GM23338 (cell line): ENCODE measurements at regions not wholly inside any gene's neighbourhood (a gene's known extent, or its start where the extent isn't known, plus 50 kb on each side); places are given as distances from the start of the nearest gene placed in this dataset.

Experiments
- ATAC-seq: fragments of 200-7000 bp; cut with Tn5 transposase; 3 replicates; pipeline ENCODE4 v1.9.1; 2020
- DNase-seq: peaks from one replicate; pipeline ENCODE4 v3.0.0-alpha.2; 2015; ENCODE audit warnings: low spot score
- H2AFZ ChIP-seq: fragments of 200-600 bp; sonication (generic); 2 replicates; pipeline ENCODE4 v1.8.0; 2016; ENCODE audit warnings: antibody characterized with exemption, mild to moderate bottlenecking, moderate library complexity
- H3F3A ChIP-seq: fragments of 200-600 bp; sonication (generic); replicated peaks from 2 replicates; pipeline ENCODE4 v1.8.0; 2017; ENCODE audit warnings: antibody characterized with exemption, mixed run types, low read depth
- H3K27ac ChIP-seq: fragments of 200-600 bp; sonication (generic); 2 replicates; pipeline ENCODE4 v1.6.1; 2016; ENCODE audit warnings: low read depth
- H3K27me3 ChIP-seq: fragments of 200-600 bp; sonication (generic); 2 replicates; pipeline ENCODE4 v1.8.0; 2016; ENCODE audit warnings: mild to moderate bottlenecking, mixed run types, moderate library complexity; ENCODE audit not compliant: insufficient read depth
- H3K36me3 ChIP-seq: fragments of 200-600 bp; sonication (generic); 2 replicates; pipeline ENCODE4 v1.8.0; 2016; ENCODE audit warnings: mild to moderate bottlenecking; ENCODE audit not compliant: insufficient read depth
- H3K4me1 ChIP-seq: fragments of 200-600 bp; sonication (generic); 2 replicates; pipeline ENCODE4 v1.8.0; 2016; ENCODE audit warnings: mild to moderate bottlenecking, moderate library complexity; ENCODE audit not compliant: insufficient read depth
- H3K4me2 ChIP-seq: fragments of 200-600 bp; sonication (generic); 2 replicates; pipeline ENCODE4 v1.7.1; 2017; ENCODE audit warnings: mixed run types
- H3K4me3 ChIP-seq: fragments of 200-600 bp; sonication (generic); 2 replicates; pipeline ENCODE4 v1.6.1; 2016; ENCODE audit warnings: mixed run types
- H3K79me2 ChIP-seq: fragments of 200-600 bp; sonication (generic); replicated peaks from 2 replicates; pipeline ENCODE4 v1.8.0; 2017; ENCODE audit warnings: mild to moderate bottlenecking; ENCODE audit not compliant: insufficient read depth
- H3K9me2 ChIP-seq: fragments of 200-600 bp; sonication (generic); 2 replicates; pipeline ENCODE4 v1.8.0; 2017; ENCODE audit not compliant: insufficient read depth
- H4K20me1 ChIP-seq: fragments of 200-600 bp; sonication (generic); replicated peaks from 2 replicates; pipeline ENCODE4 v1.8.0; 2017; ENCODE audit warnings: mild to moderate bottlenecking; ENCODE audit not compliant: insufficient read depth
- H3K27ac Mint-ChIP-seq: 2 replicates; pipeline ENCODE4 v1.8.0; 2020; ENCODE audit warnings: inconsistent platforms, mild to moderate bottlenecking, moderate library complexity, mixed read lengths
- H3K27me3 Mint-ChIP-seq: 3 replicates; pipeline ENCODE4 v1.8.0; 2022; ENCODE audit warnings: low read depth, mild to moderate bottlenecking, moderate library complexity, mixed read lengths, inconsistent platforms; ENCODE audit not compliant: insufficient read depth, poor library complexity
- H3K36me3 Mint-ChIP-seq: 3 replicates; pipeline ENCODE4 v1.8.0; 2021; ENCODE audit warnings: low read depth, mild to moderate bottlenecking, inconsistent platforms, moderate library complexity, mixed read lengths
- H3K4me1 Mint-ChIP-seq: 3 replicates; pipeline ENCODE4 v1.8.0; 2020; ENCODE audit warnings: mild to moderate bottlenecking, inconsistent platforms, mixed read lengths
- H3K4me3 Mint-ChIP-seq: 3 replicates; pipeline ENCODE4 v1.8.0; 2021; ENCODE audit warnings: moderate library complexity, mild to moderate bottlenecking, inconsistent platforms, mixed read lengths
- H3K9me3 Mint-ChIP-seq: 3 replicates; pipeline ENCODE4 v1.8.0; 2020; ENCODE audit warnings: moderate library complexity, mild to moderate bottlenecking, inconsistent platforms, mixed read lengths
- JUNB ChIP-seq: IDR thresholded peaks from one replicate; pipeline ENCODE4 v1.6.1; 2016; ENCODE audit warnings: antibody characterized with exemption; ENCODE audit not compliant: unreplicated experiment
- NANOG ChIP-seq: IDR thresholded peaks from 2 replicates; pipeline ENCODE4 v1.6.1; 2016; ENCODE audit warnings: antibody characterized with exemption, borderline replicate concordance
- ZNF114 ChIP-seq: fragments of 250-450 bp; sonication (Bioruptor Pico); IDR thresholded peaks from 2 replicates; pipeline ENCODE4 v1.5.0; 2020; ENCODE audit warnings: mild to moderate bottlenecking, moderate library complexity
- TF ChIP-seq, protein P1 (sequence below), 2 experiments: fragments of 200-600 bp in 1 of 2; sonication (generic) in 1 of 2; conservative IDR thresholded peaks; 2 replicates each; pipeline versions ENCODE4 v1.5.1 to v1.6.1; 2016 to 2017; ENCODE audit warnings: antibody characterized with exemption in 2 of 2, low read depth in 2 of 2, mild to moderate bottlenecking in 2 of 2, moderate library complexity in 1 of 2
- TF ChIP-seq, protein P2 (sequence below): fragments of 250-450 bp; sonication (Bioruptor Pico); IDR thresholded peaks from 2 replicates; pipeline ENCODE4 v1.5.0; 2020; ENCODE audit warnings: mild to moderate bottlenecking, moderate library complexity

DNA sequence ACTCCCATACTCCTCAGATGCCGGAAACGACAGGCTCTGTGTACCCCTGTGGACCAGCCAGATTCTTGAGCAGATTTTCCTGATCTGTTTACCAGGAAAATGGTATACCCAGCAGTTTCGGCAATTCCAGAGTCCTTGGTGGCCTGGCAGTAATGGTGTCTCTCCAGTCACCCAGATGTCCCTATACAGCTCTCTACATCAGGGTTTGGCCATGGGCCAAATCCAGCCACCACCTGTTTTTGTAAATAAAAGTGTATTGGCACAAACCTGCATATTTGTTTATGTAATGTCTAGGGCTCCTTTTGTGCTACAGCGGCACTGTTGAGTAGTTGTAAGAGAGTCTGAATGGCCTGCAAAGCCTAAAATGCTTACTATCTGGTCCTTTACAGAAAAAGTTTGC, 491.3 kb downstream of the RPS24 start:
- Histone ChIP-seq H3K27ac (no peak overlapping the region), H3K4me1 (peaks cover 8% of the 10 kb centered on the region), H3K9me2 (peaks cover 4% of the 10 kb centered on the region; the same call in 1 of the 2 replicates), H2AFZ (no peak overlapping the region), H3K4me3 (no peak overlapping the region), H3K36me3 (no peaks in the 10 kb centered on the region), H3K27me3 (no peaks in the 10 kb centered on the region), H3K4me2 (no peak overlapping the region), H4K20me1 (no peaks in the 10 kb centered on the region), H3K79me2 (no peaks in the 10 kb centered on the region), H3F3A (no peaks in the 10 kb centered on the region)
- no peaks in the 10 kb centered on the region for H3K9me3 Mint-ChIP-seq
- H3K4me1 Mint-ChIP-seq = peaks cover 19% of the 10 kb centered on the region
- no peaks in the 10 kb centered on the region for H3K36me3 Mint-ChIP-seq
- no peak overlapping the region for H3K4me3 Mint-ChIP-seq
- DNase-seq = no peak
- ATAC-seq = no peak
- H3K27ac Mint-ChIP-seq = no peak overlapping the region
- no peaks in the 10 kb centered on the region for H3K27me3 Mint-ChIP-seq
- TF ChIP-seq NANOG (no peak), ZNF114 (CRISPR knock-in tag) (no peak), JUNB (no peak)
- TF ChIP-seq, protein P1, sequence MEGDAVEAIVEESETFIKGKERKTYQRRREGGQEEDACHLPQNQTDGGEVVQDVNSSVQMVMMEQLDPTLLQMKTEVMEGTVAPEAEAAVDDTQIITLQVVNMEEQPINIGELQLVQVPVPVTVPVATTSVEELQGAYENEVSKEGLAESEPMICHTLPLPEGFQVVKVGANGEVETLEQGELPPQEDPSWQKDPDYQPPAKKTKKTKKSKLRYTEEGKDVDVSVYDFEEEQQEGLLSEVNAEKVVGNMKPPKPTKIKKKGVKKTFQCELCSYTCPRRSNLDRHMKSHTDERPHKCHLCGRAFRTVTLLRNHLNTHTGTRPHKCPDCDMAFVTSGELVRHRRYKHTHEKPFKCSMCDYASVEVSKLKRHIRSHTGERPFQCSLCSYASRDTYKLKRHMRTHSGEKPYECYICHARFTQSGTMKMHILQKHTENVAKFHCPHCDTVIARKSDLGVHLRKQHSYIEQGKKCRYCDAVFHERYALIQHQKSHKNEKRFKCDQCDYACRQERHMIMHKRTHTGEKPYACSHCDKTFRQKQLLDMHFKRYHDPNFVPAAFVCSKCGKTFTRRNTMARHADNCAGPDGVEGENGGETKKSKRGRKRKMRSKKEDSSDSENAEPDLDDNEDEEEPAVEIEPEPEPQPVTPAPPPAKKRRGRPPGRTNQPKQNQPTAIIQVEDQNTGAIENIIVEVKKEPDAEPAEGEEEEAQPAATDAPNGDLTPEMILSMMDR (conservative IDR thresholded peaks at IDR 0.05; ENCODE audit: low read depth in 2 of 2) = no peak
- TF ChIP-seq, protein P2, sequence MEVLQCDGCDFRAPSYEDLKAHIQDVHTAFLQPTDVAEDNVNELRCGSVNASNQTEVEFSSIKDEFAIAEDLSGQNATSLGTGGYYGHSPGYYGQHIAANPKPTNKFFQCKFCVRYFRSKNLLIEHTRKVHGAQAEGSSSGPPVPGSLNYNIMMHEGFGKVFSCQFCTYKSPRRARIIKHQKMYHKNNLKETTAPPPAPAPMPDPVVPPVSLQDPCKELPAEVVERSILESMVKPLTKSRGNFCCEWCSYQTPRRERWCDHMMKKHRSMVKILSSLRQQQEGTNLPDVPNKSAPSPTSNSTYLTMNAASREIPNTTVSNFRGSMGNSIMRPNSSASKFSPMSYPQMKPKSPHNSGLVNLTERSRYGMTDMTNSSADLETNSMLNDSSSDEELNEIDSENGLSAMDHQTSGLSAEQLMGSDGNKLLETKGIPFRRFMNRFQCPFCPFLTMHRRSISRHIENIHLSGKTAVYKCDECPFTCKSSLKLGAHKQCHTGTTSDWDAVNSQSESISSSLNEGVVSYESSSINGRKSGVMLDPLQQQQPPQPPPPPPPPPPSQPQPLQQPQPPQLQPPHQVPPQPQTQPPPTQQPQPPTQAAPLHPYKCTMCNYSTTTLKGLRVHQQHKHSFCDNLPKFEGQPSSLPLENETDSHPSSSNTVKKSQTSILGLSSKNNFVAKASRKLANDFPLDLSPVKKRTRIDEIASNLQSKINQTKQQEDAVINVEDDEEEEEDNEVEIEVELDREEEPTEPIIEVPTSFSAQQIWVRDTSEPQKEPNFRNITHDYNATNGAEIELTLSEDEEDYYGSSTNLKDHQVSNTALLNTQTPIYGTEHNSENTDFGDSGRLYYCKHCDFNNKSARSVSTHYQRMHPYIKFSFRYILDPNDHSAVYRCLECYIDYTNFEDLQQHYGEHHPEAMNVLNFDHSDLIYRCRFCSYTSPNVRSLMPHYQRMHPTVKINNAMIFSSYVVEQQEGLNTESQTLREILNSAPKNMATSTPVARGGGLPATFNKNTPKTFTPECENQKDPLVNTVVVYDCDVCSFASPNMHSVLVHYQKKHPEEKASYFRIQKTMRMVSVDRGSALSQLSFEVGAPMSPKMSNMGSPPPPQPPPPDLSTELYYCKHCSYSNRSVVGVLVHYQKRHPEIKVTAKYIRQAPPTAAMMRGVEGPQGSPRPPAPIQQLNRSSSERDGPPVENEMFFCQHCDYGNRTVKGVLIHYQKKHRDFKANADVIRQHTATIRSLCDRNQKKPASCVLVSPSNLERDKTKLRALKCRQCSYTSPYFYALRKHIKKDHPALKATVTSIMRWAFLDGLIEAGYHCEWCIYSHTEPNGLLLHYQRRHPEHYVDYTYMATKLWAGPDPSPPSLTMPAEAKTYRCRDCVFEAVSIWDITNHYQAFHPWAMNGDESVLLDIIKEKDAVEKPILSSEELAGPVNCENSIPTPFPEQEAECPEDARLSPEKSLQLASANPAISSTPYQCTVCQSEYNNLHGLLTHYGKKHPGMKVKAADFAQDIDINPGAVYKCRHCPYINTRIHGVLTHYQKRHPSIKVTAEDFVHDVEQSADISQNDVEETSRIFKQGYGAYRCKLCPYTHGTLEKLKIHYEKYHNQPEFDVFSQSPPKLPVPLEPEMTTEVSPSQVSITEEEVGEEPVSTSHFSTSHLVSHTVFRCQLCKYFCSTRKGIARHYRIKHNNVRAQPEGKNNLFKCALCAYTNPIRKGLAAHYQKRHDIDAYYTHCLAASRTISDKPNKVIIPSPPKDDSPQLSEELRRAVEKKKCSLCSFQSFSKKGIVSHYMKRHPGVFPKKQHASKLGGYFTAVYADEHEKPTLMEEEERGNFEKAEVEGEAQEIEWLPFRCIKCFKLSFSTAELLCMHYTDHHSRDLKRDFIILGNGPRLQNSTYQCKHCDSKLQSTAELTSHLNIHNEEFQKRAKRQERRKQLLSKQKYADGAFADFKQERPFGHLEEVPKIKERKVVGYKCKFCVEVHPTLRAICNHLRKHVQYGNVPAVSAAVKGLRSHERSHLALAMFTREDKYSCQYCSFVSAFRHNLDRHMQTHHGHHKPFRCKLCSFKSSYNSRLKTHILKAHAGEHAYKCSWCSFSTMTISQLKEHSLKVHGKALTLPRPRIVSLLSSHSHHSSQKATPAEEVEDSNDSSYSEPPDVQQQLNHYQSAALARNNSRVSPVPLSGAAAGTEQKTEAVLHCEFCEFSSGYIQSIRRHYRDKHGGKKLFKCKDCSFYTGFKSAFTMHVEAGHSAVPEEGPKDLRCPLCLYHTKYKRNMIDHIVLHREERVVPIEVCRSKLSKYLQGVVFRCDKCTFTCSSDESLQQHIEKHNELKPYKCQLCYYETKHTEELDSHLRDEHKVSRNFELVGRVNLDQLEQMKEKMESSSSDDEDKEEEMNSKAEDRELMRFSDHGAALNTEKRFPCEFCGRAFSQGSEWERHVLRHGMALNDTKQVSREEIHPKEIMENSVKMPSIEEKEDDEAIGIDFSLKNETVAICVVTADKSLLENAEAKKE (CRISPR knock-in tag) = no peak
